HG02840 (cell line): ENCODE measurements at regions not wholly inside any gene's neighbourhood (a gene's known extent, or its start where the extent isn't known, plus 50 kb on each side); places are given as distances from the start of the nearest gene placed in this dataset.

Experiments
- ATAC-seq: cut with Tn5 transposase; IDR thresholded peaks from one replicate; pipeline ENCODE4 v1.9.1; 2021; ENCODE audit warnings: mild to moderate bottlenecking, moderate library complexity, moderate number of reproducible peaks; ENCODE audit not compliant: unreplicated experiment, low FRiP score

DNA sequence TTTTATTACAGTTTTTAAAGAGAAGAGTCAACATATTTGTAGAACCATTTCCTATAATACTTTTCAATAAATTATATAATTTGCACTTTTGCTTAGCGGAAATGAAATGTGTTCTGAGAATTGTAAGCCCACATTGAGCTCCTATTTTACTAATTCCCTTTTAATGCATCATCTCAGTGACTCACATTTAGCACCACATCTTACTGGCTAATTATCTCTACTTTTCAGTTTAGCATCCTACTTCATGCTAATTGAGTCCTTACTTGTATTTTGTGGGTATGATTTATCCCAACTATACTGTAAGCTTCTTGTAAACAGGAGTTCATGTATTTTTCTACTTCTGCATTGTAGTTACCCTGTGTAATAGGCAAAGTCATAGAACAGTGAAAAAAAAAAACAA, 67.5 kb downstream of the TMX1 start:
- ATAC-seq = no peak

DNA sequence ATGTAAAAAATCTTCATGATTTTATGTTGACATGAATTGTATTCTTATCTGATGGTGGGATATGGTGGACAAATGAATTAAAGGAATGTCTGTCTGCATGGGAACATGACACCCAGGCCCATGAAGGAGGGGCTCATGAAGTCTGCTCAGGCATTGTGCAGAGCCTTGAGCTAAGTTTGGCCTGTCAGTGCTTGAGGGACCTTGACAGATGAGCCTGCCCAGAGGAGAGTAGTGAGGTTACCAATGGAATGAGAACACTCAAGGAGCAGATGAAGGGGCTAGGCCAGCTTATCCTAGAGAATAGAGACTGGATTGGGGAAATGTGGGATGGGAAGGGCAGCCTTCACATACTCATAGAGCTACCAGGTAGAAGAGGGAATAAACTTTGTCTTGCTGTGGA, 68.8 kb downstream of the TMX1 start:
- ATAC-seq = no peak

DNA sequence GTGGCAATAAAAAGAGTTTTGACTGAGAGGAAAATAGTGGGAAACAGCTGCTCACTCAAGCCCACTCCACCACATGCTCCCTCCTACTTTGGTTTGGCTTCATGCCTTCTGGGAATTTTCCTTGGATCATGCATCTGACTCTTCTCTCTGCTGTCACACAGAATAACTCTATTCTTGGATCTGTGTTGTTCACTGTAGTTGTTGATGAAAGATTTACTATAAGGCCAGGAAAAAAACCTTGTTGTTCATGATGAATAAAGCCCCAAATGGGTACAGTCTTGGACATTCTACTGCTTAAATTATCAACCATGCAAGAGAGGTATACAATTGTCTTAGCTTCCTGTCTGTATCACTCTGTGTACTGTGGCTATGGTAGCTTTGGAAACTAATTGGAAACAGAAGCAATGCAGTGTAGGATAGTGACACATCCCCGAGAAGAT, 70.5 kb downstream of the TMX1 start:
- ATAC-seq = no peak

DNA sequence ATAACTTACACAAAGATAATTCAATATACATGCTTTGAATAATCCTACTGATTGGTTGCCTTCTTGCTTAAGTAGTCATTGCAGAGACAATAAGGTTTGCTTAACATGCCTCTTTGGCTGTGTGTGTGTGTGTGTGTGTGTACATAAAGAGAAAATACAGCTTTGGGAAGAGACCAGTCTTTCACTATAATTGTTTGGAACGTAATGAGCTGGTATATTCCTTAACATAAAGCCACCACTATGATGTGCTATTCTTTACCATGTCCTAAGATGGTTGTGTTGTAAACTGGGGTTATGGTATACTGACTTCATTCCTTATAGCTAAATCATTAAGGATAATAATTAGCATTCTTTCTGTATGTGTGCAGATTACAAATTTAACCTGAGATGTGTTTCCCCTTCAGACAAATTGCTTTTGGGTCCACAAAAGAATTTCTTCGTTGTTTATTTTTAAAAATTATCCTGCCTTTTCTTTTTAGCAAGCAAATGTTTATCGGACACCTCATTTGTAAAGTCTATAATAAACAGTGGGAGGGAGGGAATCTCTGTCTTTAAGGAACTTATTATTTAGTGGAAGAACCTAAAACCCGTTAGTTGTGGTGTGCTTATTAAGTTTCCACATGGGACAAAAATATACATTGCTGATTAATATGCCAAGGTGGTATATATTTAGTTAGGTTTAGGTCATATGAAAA, 74.4 kb downstream of the TMX1 start:
- no peak for ATAC-seq

DNA sequence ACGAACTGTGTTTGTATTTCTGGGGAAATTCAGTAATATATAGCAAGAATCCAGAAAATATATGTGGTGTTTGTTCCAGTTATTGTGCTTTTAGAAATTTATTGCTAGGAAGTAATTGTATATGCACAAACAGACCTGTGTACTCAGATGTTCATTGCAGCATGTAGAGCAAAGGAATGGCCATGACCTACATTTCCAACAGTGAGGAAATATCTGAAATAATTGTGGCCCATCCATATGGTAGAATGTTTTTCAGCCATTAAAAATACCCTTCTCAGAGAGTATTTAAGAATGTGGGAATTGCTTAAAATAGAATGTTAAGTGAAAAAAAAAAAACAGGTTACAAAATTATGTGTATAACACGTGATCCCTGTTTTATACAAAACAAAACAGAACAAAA, 77.3 kb downstream of the TMX1 start:
- no peak for ATAC-seq

DNA sequence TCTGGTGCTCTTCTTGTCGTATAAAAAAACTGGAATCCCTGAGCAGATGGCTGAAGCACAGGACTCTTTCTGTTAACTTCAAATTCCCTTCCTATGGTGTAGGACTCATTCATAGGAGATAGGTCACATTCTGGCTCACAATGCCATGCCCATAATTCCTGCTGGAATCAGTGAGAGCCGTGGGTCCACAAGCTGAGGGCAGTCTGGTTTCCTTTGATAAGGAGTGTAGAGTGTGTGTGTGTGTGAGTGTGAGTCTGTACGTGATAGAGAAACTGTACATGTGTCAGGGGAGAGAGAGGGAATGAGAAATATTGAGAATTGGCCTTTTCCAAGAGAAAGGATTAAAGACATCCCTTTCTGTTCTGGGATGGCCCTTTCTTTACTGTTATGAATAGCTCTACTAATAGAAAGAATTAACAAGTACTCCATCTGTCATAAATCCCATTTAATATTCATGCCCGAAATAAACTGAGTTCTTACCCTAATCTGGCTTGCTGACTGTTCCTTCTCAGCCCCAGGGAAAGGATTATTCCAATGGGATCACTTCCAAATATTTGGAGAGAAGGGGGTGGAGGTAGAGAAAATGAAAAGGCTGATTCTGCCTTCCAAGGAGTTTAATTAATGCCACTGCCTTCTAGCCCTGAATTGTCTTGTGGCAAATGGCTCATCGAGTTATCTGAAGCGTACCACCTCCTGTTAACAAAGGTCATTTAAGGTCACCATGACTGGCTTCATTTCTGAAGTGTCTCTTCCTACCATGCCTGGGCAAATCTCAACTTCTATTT, 79.0 kb downstream of the TMX1 start:
- ATAC-seq = no peak

DNA sequence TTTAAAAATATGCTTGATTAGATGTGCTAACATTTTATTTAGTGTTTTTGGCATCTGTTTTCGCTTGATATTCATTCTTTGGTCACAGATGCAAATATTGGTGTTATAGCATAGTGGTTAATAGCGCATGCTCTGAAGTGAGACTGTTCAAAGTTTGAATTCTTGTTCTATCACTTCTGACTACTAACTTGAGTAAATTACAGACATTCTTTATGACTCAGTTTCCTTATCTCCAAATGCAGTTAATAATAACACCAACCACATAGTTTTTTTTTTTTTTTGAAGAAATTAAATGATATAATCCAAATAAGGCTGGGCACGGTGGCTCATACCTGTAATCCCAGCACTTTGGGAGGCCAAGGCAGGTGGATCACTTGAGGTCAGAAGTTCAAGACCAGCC, 81.0 kb downstream of the TMX1 start:
- no peak for ATAC-seq

DNA sequence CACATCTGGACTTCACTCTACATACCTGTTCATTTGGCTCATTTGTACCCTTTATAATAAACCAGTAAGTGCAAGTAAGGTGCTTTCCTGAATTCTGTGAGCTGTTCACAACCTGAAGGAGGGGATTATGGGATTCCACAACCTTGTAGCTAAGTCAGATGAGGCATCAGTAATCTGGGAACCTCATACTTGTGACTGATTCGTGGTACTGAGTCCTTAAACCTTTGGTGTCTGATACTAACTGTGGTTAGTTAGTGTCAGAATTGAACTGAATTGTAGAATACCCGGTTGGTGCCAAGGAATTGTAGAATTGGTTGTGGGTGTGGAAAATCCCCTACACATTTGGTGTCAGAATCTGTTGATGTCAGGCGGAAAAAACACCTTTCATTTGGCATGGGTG, 83.4 kb downstream of the TMX1 start:
- no peak for ATAC-seq

DNA sequence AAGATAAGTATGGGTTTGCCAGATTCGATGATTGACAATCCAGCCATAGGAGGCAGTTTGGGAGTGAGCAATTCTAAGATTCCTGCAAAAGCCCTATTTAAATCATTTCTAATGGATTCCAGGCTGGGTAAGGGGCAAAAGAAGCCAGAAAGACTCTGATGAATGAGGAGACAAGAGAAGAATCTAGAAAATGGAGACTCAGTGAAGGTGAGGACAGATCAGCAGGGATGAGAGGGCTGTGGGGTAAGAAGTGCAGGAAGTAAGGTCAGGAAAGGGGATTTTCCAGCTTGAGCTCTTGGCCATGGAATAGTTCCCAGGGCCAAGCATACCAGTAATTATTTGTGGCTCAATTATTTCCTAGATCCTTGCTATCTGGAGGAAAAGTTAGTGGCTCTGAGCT, 87.3 kb downstream of the TMX1 start:
- ATAC-seq = no peak

DNA sequence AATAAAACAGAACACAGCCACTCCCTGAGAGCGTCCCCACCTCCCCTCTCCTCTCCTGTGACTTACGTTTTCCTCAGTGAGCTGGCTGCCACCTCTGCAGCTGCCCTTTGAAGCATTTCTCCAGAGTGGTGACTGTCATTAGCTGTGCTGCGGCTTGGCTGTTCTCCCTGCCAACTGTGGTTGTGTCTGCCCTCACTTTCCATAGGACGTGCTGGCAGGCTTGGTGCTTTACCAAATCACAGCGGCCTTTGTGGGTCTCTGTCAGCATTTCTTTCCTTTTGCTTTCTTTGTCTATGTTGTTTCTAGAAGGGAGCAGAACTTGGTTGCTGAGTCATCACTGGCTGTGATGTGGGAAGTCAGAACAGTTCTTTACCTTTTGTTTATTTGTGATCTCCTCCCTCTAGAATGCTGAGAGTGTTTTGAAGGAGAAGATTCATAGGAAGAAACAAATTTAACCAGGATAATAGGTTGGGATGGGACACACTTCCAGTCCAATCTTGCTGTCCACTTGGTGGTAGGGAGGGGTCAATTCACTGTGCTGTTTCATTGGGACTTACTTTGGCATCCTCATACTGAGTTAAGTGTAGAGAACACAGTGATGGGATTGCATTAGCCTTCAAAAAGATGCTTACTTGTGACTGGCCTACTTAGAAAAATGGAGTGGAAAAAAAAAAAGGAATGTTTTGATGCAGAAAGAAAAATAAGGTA, 88.2 kb downstream of the TMX1 start:
- no peak for ATAC-seq

DNA sequence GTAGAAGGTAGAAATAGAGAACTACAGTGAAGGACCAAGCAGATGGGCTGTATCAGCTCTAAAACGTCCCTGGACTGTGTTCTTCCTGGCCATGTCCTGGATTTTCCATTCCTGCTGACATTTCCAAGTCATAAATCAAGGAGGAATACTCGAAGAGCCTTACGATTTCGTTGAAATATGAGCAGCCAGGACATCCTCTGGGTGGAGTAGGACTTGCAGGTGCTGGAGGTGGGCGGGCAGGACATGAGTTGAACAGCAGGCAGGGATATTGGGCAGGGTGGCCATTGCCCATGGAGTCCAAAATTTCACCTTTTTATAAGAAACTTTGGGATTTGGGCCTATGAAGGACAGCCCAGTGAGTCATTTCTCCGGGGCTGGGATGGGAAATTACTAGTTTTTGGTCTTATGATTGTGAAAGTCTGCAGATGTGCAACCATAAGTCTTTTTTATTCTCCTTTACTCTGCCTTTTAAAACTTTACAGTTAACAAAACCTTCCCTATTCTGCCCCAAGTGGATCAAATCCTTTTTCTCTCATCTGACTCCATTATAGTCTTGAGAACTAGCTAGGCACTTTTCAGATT, 88.8 kb downstream of the TMX1 start:
- no peak for ATAC-seq

DNA sequence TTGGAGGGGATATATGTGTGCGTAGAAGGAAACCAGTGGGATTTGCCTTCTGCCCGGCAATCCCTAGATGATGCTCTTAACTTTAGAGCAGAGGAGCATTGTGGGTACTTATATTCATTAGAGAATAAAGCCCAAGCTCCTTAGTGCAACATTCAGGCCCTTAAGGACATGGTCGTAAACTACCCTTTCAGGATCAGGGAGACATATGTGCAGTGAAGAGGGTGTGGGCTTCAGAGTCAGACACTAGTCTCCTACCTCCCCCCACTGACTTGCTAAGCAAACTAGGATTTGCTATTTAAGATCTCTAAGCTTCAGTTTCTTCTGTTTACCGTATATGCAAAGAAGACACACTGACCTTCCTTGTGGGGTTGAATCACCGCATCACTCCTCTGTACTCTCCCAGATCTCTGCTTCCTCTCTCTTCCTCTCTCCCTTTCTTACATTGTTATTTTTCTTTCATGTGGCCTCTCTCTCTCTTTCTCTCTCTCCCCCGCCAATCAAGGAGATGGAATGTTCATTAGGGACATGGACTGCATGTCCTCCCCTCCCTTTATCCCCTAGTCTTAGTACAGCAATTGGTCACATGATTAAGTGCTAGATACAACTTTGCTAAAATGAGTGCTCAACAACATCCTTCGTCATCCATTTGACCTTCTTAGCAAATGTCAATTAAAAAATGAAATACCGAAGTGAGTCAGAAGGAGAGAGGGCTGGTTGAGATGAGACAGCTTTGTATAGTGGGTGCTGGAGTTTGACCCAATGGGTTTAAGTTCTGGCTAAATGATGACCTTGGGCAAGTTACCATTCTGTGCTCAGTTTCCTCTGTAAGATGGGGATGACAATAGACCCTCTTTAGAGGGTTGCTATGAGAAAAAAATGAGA, 91.7 kb downstream of the TMX1 start:
- no peak for ATAC-seq

DNA sequence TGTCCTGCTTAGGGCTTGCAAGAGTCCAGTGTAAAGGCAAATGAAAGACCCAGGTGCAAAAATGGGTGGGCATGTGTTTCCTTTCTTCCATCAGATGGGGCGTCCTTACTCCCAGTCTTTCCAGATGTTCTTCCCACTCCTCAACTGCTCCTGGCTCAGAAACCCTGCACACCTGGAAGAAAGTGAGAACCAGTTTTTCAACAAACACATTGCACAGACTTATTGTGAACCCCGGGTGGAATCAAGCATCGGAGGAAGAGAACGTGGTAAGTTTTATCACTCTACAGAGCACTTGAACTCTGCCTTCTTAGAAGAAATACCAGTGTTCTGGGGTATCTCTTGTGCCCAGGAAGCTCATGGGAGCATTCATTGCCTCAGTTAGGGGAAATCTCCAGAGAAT, 93.3 kb downstream of the TMX1 start:
- ATAC-seq = no peak

DNA sequence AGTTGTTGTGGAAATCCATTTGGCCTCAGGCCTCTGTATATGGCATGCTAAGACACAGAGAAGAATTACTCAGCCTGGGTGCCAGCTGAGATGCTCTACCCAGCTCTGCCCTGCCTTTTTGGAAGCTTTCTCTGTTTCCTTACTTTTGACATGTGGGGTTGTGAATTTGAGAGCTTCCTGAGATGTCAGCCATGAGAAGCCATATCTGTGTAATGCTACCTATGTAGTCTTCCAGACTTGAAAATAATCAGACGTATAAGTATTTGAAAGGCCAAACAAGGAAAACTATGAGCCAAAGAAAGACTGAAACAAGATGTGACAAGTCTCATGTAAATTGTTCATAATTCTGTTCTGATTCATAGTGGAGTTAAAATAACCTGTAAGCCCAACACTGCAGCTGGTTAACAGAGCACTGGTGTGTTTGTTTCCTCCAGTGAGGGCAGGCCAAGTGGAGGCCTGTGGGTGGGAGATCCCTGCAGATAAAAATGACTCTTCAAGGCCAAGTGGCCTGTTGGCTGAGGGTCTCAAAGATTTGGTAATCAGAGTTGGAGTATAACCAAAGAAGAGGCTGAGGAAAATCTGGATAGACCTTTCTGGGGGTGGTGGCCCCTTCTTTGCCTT, 94.0 kb downstream of the TMX1 start:
- no peak for ATAC-seq

DNA sequence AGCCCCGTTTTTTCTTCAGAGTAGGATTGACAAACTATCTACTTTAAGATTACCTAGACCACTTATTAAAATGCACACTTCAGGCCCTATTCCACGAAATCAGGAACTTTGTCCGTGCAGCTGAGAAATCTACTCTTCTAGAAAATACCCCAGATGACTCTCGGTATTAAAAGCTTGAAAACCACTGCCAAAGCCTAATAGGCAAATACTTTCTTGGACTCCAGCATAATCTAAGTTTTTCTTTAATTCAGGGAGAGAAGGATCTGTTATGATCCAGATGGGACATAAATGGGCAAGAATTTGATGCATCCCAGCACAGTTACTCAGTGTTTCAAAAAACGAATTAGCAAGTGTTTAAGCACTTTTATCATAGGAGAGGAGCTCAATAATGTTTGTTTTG, 94.5 kb downstream of the TMX1 start:
- ATAC-seq = no peak

DNA sequence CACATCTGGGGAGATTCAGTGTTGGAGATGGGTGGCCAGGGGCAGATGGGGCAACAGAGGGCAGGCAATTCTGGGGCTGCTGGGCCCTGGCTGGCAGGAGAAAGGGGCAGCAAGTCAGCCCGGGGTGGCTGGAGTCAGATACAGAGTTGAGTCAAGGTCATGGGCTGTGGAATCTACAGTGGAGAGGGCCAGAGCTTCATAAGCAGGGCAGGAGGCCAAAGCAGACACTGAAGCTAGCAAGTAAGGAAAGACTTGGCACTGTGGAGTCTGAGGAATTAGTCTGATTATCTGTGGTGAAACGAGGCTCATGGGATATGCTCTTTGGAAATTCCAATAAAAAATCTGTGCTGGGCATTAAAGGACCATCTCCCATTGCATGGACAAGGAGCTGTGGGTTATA, 95.5 kb downstream of the TMX1 start:
- ATAC-seq = no peak

DNA sequence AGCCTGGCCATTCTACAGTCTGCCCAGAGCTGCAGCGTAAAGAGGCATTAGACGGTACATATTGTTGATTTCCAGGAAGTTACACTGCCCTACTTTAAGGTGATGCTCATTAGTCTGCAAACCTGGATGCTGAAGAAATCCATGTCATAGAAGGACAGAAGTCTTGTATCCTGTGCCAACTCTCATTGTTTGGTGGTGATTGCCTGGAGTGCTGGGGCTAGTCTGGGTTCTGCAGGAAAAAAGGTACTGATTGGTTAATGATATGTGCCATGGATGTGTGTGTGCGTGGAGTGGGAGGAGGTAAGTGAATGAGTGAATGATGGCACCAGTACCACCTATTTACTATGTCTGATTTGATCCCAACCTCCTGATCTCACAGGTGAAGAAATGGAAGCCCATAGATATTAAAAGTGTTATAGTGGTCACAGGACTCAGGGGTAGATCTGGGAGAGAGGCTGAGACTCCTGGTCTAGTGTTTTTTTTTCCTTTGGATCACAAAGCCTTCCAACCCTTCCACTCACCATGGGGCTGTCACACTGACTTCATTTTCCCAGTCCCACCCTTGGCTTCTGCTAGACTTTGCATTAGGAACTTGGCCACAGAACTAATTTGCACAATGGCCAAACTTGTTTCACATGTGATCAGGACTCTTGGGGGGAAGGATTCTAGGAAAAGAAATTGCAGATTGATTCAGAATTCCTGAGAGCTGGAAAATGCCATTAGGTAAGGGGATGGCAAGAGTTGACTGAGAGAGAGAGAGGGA, 96.1 kb downstream of the TMX1 start:
- no peak for ATAC-seq

DNA sequence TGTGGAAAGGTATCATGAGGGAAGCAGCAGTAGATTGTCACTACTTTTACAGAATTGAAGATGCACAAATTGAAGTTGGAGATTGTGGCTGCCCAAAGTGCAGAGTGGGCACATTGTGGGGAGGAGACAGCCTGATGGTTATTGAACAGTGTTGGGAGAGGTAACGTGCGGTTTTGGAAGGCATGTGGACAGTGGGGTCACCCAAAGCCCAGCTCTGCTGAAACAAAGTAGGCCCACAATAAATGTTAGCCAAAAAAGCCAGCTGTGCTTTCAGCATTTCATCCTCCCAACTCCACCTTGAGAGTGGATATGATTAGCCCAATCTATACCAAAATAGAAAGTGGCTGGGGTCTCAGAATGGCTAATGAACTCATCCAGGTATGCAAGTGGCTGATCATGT, 96.7 kb downstream of the TMX1 start:
- ATAC-seq = no peak

DNA sequence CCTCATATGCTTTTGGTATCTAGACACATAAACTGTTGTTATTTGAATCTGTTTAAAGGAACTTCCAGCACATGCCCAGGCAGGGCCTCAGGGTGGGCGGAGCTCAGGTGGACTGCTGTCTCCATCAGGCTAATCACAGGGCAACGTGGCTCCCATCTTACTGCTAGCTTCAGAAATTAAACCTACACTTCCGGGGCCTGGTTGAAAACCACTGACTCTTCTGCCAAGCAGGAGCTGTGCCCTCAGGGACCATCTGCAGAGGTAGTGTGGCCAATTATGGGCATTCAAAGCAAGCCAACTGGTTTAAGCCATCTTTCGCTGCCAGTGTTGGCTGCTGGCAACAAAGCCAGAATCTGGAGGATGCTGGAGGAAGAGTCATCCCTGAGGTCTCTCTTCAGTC, 97.5 kb downstream of the TMX1 start:
- no peak for ATAC-seq
